ENCODE measurements at regions not wholly inside any gene's neighbourhood (a gene's known extent, or its start where the extent isn't known, plus 50 kb on each side); places are given as distances from the start of the nearest gene placed in this dataset.

GRCh38 chrX:39855748-39856129 lies 242.0 kb downstream of the BCOR start:
- TF ChIP-seq, protein P1, sequence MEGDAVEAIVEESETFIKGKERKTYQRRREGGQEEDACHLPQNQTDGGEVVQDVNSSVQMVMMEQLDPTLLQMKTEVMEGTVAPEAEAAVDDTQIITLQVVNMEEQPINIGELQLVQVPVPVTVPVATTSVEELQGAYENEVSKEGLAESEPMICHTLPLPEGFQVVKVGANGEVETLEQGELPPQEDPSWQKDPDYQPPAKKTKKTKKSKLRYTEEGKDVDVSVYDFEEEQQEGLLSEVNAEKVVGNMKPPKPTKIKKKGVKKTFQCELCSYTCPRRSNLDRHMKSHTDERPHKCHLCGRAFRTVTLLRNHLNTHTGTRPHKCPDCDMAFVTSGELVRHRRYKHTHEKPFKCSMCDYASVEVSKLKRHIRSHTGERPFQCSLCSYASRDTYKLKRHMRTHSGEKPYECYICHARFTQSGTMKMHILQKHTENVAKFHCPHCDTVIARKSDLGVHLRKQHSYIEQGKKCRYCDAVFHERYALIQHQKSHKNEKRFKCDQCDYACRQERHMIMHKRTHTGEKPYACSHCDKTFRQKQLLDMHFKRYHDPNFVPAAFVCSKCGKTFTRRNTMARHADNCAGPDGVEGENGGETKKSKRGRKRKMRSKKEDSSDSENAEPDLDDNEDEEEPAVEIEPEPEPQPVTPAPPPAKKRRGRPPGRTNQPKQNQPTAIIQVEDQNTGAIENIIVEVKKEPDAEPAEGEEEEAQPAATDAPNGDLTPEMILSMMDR (IDR thresholded peaks at IDR 0.05 in 2 of 3, conservative IDR thresholded peaks at IDR 0.05 in 1 of 3; ENCODE audit: borderline replicate concordance in 1 of 3, insufficient read depth in 1 of 3, low read depth in 2 of 3, low read length in 2 of 3): no peak
- TF ChIP-seq POLR2AphosphoS5 (IDR thresholded peaks at IDR 0.05; ENCODE audit: low read depth, low read length): 0 out of 2 replicates have a peak, but pooled peaks have one; percentile 20
- TF ChIP-seq EZH2 (IDR thresholded peaks at IDR 0.05): no peak
- TF ChIP-seq SP1 (IDR thresholded peaks at IDR 0.05; ENCODE audit: low read depth): peak; percentile 47
- TF ChIP-seq YY1 (IDR thresholded peaks at IDR 0.05; ENCODE audit: extremely low read depth, insufficient replicate concordance, low read depth, low read length): no peak
- TF ChIP-seq ZNF274 (IDR thresholded peaks at IDR 0.05; ENCODE audit: low read depth, low read length): no peak
- TF ChIP-seq JUND (IDR thresholded peaks at IDR 0.05): peak; percentile 71
- no peak for TF ChIP-seq REST (IDR thresholded peaks at IDR 0.05; ENCODE audit: low read depth)
- no peak for TF ChIP-seq CEBPB (IDR thresholded peaks at IDR 0.05; ENCODE audit: low read depth)
- no peak for TF ChIP-seq SIN3A (IDR thresholded peaks at IDR 0.05; ENCODE audit: low read depth)
- no peak for TF ChIP-seq POLR2A (IDR thresholded peaks at IDR 0.05; ENCODE audit: borderline replicate concordance, extremely low read depth, insufficient read depth, insufficient read length)
- TF ChIP-seq ATF3 (IDR thresholded peaks at IDR 0.05): no peak
- TF ChIP-seq RAD21 (IDR thresholded peaks at IDR 0.05; ENCODE audit: low read depth): no peak
- TF ChIP-seq EGR1 (IDR thresholded peaks at IDR 0.05; ENCODE audit: low read depth): peak; percentile 85

Data from HCT116 (cell line).